Astrocyte (in vitro differentiated cells and primary cell): ENCODE measurements at regions not wholly inside any gene's neighbourhood (a gene's known extent, or its start where the extent isn't known, plus 50 kb on each side); places are given as distances from the start of the nearest gene placed in this dataset.
"Not testable (repeated sequence)": the region's sequence is repeated elsewhere in the genome, so short reads cannot be mapped to it uniquely, and the experiment has no call there.

Experiments used
- CTCF ChIP-seq: IDR thresholded peaks from 2 replicates; pipeline ENCODE4 v1.5.1; 2011; ENCODE audit warnings: low read depth, mild to moderate bottlenecking, inconsistent platforms, low read length, moderate library complexity; ENCODE audit not compliant: insufficient read depth
- EZH2 ChIP-seq: IDR thresholded peaks from 2 replicates; pipeline ENCODE4 v1.6.1; 2012; ENCODE audit warnings: mild to moderate bottlenecking, low read length, inconsistent platforms; ENCODE audit not compliant: insufficient read depth

- TF ChIP-seq CTCF, EZH2: not testable (repeated sequence)
These were observed 505.0 kb downstream of the PRIM2 start for GRCh38 chr6:57822448-57822847.
